Natural killer cell (primary cell): ENCODE measurements at regions not wholly inside any gene's neighbourhood (a gene's known extent, or its start where the extent isn't known, plus 50 kb on each side); places are given as distances from the start of the nearest gene placed in this dataset.

ENCODE experiments used
- ATAC-seq, 3 donors: fragments of 150-1000 bp in 2 of 3; fragments of 200-7000 bp in 1 of 3; cut with Tn5 transposase; 1 replicate in 1 of 3; 2 replicates in 2 of 3; pipeline ENCODE4 v1.10.0; 2021; ENCODE audit warnings: mild to moderate bottlenecking in 2 of 3, moderate library complexity in 2 of 3
- DNase-seq, 2 donors: peaks; one replicate each; pipeline versions ENCODE4 v3.0.0 to v3.0.0-alpha.2; 2013 to 2021; ENCODE audit warnings: mixed read lengths in 1 of 2
- H3K27ac ChIP-seq: one replicate; pipeline ENCODE4 v1.5.1; 2013; ENCODE audit warnings: mild to moderate bottlenecking, low read length
- H3K27me3 ChIP-seq: one replicate; pipeline ENCODE4 v1.6.1; 2013; ENCODE audit warnings: low read length; ENCODE audit not compliant: control insufficient read depth, insufficient read depth
- H3K36me3 ChIP-seq: one replicate; pipeline ENCODE4 v1.6.1; 2013; ENCODE audit warnings: low read length; ENCODE audit not compliant: control insufficient read depth, insufficient read depth
- H3K4me1 ChIP-seq: one replicate; pipeline ENCODE4 v1.6.1; 2013; ENCODE audit warnings: low read length; ENCODE audit not compliant: control insufficient read depth, insufficient read depth
- H3K4me3 ChIP-seq: one replicate; pipeline ENCODE4 v1.5.1; 2013; ENCODE audit warnings: low read length
- H3K9me3 ChIP-seq: one replicate; pipeline ENCODE4 v1.6.1; 2013; ENCODE audit warnings: low read length; ENCODE audit not compliant: control insufficient read depth, insufficient read depth
- H3K27ac Mint-ChIP-seq, 2 donors: one replicate each; pipeline ENCODE4 v1.8.0; 2022; ENCODE audit warnings: mild to moderate bottlenecking in 2 of 2, mixed read lengths in 2 of 2, moderate library complexity in 1 of 2
- H3K27me3 Mint-ChIP-seq, 2 donors: one replicate each; pipeline ENCODE4 v1.8.0; 2022; ENCODE audit warnings: low read depth in 2 of 2, mixed read lengths in 2 of 2
- H3K36me3 Mint-ChIP-seq: one replicate; pipeline ENCODE4 v1.8.0; 2022; ENCODE audit warnings: mixed read lengths
- H3K4me1 Mint-ChIP-seq, 2 donors: one replicate each; pipeline ENCODE4 v1.8.0; 2022; ENCODE audit warnings: mixed read lengths in 2 of 2
- H3K4me3 Mint-ChIP-seq: one replicate; pipeline ENCODE4 v1.8.0; 2022; ENCODE audit warnings: mild to moderate bottlenecking, moderate library complexity, mixed read lengths
- H3K9me3 Mint-ChIP-seq, 2 donors: one replicate each; pipeline ENCODE4 v1.8.0; 2022; ENCODE audit warnings: mixed read lengths in 2 of 2
- WGBS: methylation state at CpG from one replicate; pipeline ENCODE4 v1.1.7; 2013; ENCODE audit warnings: missing lambda C conversion rate; ENCODE audit not compliant: insufficient coverage; 5-methylcytosine and 5-hydroxymethylcytosine counted together
- intact Hi-C: fragments of 100-400 bp; cut with micrococcal nuclease; formaldehyde crosslinking; loops from one replicate; pipeline ENCODE4 v1.14.2; 2022
- TF ChIP-seq, protein P1 (sequence below): fragments of 200-600 bp; IDR thresholded peaks from one replicate; pipeline ENCODE4 v1.8.0; 2022; ENCODE audit warnings: antibody characterized with exemption

DNA sequence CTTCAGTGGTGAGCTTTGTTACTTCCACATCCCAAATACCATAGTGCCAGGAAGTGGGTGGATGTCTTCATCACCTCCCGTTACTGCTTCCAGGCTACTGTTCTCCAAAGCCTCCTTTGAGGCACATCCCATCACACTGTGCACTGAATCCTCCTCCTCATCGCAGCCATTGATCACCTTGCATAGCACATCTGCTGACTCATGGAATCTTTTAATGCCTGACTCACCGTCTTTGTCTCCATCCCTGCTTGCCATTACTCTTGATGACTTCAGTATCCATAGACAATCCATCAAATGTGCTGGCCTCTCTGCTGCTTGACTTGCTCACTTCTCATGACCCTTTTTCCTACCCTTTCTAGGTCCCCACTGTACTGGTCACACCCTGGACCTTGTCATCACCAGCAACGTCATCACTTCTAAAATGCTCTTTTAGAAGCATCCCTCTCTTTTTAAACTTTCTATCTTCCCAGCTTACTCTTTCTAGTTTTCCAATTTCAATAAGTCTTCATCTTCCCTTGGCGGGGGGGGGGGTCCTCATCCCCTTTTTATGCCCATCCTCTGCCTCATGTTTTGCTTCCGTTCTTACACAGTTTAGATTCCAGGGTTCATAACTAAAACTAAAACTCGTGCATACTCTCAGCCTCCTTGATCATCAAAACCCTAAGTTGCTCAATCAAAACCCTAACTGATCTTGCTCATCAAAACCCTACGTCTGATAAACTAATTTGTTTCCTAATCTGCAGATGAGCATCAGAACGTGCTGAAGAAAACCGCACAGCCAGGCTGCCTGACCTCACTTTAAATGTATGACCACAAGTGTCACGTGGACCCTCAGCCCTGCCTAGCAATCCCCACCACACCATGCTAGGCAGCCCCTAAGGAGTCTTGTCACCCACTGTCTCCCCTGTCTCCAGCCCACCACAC lies 289.7 kb upstream of the ZFHX3 start:
- ATAC-seq (no peak), DNase-seq (no peak)
- Mint-ChIP-seq H3K27me3 (no peaks in the 10 kb centered on the region), H3K36me3 (no peaks in the 10 kb centered on the region), H3K4me1 (no peaks in the 10 kb centered on the region), H3K9me3 (no peaks in the 10 kb centered on the region), H3K4me3 (no peak overlapping the region), H3K27ac (no peak overlapping the region)
- Histone ChIP-seq H3K4me3 (no peak overlapping the region), H3K4me1 (no peaks in the 10 kb centered on the region), H3K27me3 (no peaks in the 10 kb centered on the region), H3K9me3 (no peaks in the 10 kb centered on the region), H3K27ac (no peak overlapping the region), H3K36me3 (no peaks in the 10 kb centered on the region)
- TF ChIP-seq, protein P1, sequence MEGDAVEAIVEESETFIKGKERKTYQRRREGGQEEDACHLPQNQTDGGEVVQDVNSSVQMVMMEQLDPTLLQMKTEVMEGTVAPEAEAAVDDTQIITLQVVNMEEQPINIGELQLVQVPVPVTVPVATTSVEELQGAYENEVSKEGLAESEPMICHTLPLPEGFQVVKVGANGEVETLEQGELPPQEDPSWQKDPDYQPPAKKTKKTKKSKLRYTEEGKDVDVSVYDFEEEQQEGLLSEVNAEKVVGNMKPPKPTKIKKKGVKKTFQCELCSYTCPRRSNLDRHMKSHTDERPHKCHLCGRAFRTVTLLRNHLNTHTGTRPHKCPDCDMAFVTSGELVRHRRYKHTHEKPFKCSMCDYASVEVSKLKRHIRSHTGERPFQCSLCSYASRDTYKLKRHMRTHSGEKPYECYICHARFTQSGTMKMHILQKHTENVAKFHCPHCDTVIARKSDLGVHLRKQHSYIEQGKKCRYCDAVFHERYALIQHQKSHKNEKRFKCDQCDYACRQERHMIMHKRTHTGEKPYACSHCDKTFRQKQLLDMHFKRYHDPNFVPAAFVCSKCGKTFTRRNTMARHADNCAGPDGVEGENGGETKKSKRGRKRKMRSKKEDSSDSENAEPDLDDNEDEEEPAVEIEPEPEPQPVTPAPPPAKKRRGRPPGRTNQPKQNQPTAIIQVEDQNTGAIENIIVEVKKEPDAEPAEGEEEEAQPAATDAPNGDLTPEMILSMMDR: no peak
- intact Hi-C loops: no loop called here
- WGBS: 82% methylated on average over 11 of the region's 11 CpGs

DNA sequence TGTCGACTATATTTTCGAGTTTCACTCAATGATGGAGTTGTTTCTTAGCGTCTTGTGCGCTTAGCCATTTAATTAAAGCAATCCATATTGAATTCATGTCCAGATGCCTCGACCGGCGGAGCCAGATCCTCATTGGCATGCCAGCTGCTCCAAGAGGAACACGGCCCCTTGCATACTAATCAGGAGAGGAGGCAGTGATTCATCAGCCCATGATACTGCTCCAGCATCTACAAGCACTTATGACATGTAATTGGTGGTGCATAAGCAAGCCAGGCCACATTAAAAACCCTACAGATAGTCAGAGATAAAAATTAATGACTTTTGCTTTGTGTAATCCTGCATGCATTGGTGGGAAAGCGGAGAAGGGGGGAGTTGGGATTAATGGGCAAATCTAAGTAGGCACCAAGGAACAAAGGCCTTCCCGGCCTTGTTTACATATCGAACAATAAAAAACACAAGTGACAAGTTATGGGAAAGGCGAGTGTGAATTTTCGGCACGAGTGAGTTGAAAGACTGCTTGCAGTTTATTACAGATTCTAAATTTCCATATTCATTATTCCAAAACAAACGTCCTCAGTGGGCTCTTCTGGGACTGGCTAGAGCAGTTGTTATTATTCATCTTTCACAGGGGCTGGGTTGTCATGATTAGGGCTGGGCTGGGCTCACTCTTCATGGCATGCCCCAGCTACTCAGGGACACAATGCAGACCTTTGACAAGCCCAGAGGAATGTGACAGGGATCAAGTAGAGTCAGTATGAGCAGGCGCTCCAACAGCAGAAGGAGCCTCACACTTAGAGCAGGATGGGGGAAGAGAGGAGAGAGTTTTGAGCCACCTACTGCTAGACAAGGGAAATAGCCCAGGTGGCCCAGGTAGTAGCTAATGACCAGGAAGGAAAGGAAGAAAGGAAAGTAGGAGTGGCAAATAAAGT lies 281.7 kb upstream of the ZFHX3 start:
- H3K4me1 ChIP-seq: no peaks in the 10 kb centered on the region
- TF ChIP-seq, protein P1: no peak
- no peaks in the 10 kb centered on the region for H3K9me3 ChIP-seq
- no peaks in the 10 kb centered on the region for H3K36me3 Mint-ChIP-seq
- H3K27me3 ChIP-seq: no peaks in the 10 kb centered on the region
- intact Hi-C loops: no loop called here
- H3K27me3 Mint-ChIP-seq: peaks cover 0 to 8% of the 10 kb centered on the region in 2 donors
- no peak for ATAC-seq
- H3K4me3 Mint-ChIP-seq: no peak overlapping the region
- no peaks in the 10 kb centered on the region for H3K4me1 Mint-ChIP-seq
- H3K4me3 ChIP-seq: no peak overlapping the region
- WGBS: 86% methylated on average over 15 of the region's 16 CpGs
- H3K27ac ChIP-seq: no peak overlapping the region
- H3K9me3 Mint-ChIP-seq: no peaks in the 10 kb centered on the region
- DNase-seq: no peak
- no peak overlapping the region for H3K27ac Mint-ChIP-seq
- no peaks in the 10 kb centered on the region for H3K36me3 ChIP-seq

DNA sequence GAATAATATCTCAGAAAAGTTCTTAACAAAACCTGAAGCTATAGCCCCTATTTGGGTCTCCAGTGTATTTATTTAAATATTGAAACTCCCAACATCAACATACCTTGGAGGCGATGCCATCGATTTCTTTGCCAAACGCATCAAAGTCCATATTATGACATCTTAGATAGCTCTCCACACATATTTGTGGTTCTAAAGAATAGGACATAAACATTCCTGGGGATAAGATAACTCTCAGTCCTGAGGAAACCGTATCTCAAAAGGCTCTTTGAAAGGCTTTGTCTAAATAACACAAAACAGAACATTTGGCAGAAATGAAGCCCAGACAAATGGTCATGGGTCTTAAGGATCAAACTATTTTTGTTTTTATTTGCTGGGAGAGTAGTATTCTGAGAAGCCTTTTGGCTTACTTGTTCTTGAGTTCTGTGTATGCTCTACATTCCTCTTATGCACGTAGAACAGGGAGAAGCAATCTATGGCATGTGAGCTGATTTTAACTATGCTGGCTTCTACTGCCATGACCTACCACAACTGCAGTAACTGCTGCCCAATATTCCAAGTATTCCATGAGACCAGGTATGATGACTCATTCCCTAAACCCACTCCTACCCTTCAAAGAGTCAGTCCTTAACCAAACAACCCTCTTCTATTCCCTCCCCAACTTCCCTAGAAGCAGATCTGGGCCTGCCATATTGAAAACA lies 279.0 kb upstream of the ZFHX3 start:
- intact Hi-C loops: no loop called here
- no peak overlapping the region for H3K27ac Mint-ChIP-seq
- H3K4me3 ChIP-seq: no peak overlapping the region
- 79% methylated on average over 5 of the region's 5 CpGs for WGBS
- no peaks in the 10 kb centered on the region for H3K4me1 ChIP-seq
- H3K36me3 Mint-ChIP-seq: no peaks in the 10 kb centered on the region
- H3K27me3 ChIP-seq: no peaks in the 10 kb centered on the region
- TF ChIP-seq, protein P1: no peak
- no peaks in the 10 kb centered on the region for H3K9me3 ChIP-seq
- no peaks in the 10 kb centered on the region for H3K36me3 ChIP-seq
- no peaks in the 10 kb centered on the region for H3K4me1 Mint-ChIP-seq
- peaks cover 5 to 11% of the 10 kb centered on the region in 2 donors for H3K27me3 Mint-ChIP-seq
- ATAC-seq (no peak), DNase-seq (no peak)
- H3K9me3 Mint-ChIP-seq: peaks cover 0 to 2% of the 10 kb centered on the region in 2 donors
- H3K4me3 Mint-ChIP-seq: no peak overlapping the region
- no peak overlapping the region for H3K27ac ChIP-seq
